ENCODE measurements at regions not wholly inside any gene's neighbourhood (a gene's known extent, or its start where the extent isn't known, plus 50 kb on each side); places are given as distances from the start of the nearest gene placed in this dataset.

DNA sequence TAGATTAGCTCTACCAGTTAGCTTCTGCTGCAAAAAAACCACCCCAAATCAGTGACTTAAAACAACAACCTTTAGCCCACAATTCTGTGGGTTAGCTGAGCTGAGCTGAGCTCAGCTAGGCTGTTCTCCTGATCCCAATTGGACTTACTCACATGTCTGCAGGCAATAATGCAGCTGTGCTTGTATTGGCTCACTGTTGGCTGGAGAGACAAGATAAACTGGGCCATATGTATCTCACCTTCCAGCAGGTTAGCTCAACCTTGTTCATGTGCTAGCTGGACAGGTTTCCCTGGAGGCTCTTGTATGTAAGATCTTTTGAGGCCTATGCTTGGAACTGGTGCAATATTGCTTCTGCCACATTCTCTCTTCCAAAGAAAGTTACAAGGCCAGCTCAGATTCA lies 261.5 kb upstream of the ADGRL3 start:
- H3K27ac Mint-ChIP-seq, result no peak overlapping the region

More for the DNA sequence above, 261.5 kb upstream of the ADGRL3 start:
- no peak overlapping the region for H2AFZ ChIP-seq
- H4K20me1 ChIP-seq (replicated peaks; ENCODE audit: insufficient read depth), result no peaks in the 10 kb centered on the region
- no peaks in the 10 kb centered on the region for H3K36me3 ChIP-seq (ENCODE audit: insufficient read depth)
- H3K4me1 ChIP-seq (ENCODE audit: insufficient read depth), result no peaks in the 10 kb centered on the region
- Mint-ChIP-seq H3K4me1 (peaks cover 7% of the 10 kb centered on the region; the same call in 2 of the 3 replicates), H3K27me3 (ENCODE audit: insufficient read depth, low read depth, poor library complexity) (peaks cover 2% of the 10 kb centered on the region), H3K4me3 (no peak overlapping the region), H3K36me3 (ENCODE audit: low read depth) (no peaks in the 10 kb centered on the region), H3K9me3 (no peaks in the 10 kb centered on the region)
- H3F3A ChIP-seq (replicated peaks; ENCODE audit: low read depth), result no peaks in the 10 kb centered on the region
- no peak for ATAC-seq
- H3K79me2 ChIP-seq (replicated peaks; ENCODE audit: insufficient read depth), result no peaks in the 10 kb centered on the region
- H3K4me2 ChIP-seq, result no peak overlapping the region
- no peaks in the 10 kb centered on the region for H3K9me2 ChIP-seq (ENCODE audit: insufficient read depth)
- H3K27me3 ChIP-seq (ENCODE audit: insufficient read depth), result no peaks in the 10 kb centered on the region
- H3K4me3 ChIP-seq, result no peak overlapping the region
- TF ChIP-seq EZH2 (IDR thresholded peaks at IDR 0.05; ENCODE audit: low read depth, unreplicated experiment), result no peak
- TF ChIP-seq ZNF331 (CRISPR knock-in tag; IDR thresholded peaks at IDR 0.05; ENCODE audit: low read depth), result no peak
- TF ChIP-seq STAT1 (IDR thresholded peaks at IDR 0.05; ENCODE audit: unreplicated experiment), result no peak
- no peak for TF ChIP-seq POLR2AphosphoS5 (IDR thresholded peaks at IDR 0.05; ENCODE audit: low read depth)
- TF ChIP-seq, protein P1, sequence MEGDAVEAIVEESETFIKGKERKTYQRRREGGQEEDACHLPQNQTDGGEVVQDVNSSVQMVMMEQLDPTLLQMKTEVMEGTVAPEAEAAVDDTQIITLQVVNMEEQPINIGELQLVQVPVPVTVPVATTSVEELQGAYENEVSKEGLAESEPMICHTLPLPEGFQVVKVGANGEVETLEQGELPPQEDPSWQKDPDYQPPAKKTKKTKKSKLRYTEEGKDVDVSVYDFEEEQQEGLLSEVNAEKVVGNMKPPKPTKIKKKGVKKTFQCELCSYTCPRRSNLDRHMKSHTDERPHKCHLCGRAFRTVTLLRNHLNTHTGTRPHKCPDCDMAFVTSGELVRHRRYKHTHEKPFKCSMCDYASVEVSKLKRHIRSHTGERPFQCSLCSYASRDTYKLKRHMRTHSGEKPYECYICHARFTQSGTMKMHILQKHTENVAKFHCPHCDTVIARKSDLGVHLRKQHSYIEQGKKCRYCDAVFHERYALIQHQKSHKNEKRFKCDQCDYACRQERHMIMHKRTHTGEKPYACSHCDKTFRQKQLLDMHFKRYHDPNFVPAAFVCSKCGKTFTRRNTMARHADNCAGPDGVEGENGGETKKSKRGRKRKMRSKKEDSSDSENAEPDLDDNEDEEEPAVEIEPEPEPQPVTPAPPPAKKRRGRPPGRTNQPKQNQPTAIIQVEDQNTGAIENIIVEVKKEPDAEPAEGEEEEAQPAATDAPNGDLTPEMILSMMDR (conservative IDR thresholded peaks at IDR 0.05; ENCODE audit: low read depth in 2 of 2), result no peak
- TF ChIP-seq, protein P2, sequence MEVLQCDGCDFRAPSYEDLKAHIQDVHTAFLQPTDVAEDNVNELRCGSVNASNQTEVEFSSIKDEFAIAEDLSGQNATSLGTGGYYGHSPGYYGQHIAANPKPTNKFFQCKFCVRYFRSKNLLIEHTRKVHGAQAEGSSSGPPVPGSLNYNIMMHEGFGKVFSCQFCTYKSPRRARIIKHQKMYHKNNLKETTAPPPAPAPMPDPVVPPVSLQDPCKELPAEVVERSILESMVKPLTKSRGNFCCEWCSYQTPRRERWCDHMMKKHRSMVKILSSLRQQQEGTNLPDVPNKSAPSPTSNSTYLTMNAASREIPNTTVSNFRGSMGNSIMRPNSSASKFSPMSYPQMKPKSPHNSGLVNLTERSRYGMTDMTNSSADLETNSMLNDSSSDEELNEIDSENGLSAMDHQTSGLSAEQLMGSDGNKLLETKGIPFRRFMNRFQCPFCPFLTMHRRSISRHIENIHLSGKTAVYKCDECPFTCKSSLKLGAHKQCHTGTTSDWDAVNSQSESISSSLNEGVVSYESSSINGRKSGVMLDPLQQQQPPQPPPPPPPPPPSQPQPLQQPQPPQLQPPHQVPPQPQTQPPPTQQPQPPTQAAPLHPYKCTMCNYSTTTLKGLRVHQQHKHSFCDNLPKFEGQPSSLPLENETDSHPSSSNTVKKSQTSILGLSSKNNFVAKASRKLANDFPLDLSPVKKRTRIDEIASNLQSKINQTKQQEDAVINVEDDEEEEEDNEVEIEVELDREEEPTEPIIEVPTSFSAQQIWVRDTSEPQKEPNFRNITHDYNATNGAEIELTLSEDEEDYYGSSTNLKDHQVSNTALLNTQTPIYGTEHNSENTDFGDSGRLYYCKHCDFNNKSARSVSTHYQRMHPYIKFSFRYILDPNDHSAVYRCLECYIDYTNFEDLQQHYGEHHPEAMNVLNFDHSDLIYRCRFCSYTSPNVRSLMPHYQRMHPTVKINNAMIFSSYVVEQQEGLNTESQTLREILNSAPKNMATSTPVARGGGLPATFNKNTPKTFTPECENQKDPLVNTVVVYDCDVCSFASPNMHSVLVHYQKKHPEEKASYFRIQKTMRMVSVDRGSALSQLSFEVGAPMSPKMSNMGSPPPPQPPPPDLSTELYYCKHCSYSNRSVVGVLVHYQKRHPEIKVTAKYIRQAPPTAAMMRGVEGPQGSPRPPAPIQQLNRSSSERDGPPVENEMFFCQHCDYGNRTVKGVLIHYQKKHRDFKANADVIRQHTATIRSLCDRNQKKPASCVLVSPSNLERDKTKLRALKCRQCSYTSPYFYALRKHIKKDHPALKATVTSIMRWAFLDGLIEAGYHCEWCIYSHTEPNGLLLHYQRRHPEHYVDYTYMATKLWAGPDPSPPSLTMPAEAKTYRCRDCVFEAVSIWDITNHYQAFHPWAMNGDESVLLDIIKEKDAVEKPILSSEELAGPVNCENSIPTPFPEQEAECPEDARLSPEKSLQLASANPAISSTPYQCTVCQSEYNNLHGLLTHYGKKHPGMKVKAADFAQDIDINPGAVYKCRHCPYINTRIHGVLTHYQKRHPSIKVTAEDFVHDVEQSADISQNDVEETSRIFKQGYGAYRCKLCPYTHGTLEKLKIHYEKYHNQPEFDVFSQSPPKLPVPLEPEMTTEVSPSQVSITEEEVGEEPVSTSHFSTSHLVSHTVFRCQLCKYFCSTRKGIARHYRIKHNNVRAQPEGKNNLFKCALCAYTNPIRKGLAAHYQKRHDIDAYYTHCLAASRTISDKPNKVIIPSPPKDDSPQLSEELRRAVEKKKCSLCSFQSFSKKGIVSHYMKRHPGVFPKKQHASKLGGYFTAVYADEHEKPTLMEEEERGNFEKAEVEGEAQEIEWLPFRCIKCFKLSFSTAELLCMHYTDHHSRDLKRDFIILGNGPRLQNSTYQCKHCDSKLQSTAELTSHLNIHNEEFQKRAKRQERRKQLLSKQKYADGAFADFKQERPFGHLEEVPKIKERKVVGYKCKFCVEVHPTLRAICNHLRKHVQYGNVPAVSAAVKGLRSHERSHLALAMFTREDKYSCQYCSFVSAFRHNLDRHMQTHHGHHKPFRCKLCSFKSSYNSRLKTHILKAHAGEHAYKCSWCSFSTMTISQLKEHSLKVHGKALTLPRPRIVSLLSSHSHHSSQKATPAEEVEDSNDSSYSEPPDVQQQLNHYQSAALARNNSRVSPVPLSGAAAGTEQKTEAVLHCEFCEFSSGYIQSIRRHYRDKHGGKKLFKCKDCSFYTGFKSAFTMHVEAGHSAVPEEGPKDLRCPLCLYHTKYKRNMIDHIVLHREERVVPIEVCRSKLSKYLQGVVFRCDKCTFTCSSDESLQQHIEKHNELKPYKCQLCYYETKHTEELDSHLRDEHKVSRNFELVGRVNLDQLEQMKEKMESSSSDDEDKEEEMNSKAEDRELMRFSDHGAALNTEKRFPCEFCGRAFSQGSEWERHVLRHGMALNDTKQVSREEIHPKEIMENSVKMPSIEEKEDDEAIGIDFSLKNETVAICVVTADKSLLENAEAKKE (CRISPR knock-in tag; IDR thresholded peaks at IDR 0.05), result no peak
- TF ChIP-seq ZNF114 (CRISPR knock-in tag; IDR thresholded peaks at IDR 0.05), result no peak
- no peak for TF ChIP-seq EZH2phosphoT487 (IDR thresholded peaks at IDR 0.05; ENCODE audit: unreplicated experiment)
- TF ChIP-seq JUNB (IDR thresholded peaks at IDR 0.05; ENCODE audit: unreplicated experiment), result no peak
- TF ChIP-seq NANOG (IDR thresholded peaks at IDR 0.05; ENCODE audit: borderline replicate concordance), result no peak
- TF ChIP-seq, protein P3, sequence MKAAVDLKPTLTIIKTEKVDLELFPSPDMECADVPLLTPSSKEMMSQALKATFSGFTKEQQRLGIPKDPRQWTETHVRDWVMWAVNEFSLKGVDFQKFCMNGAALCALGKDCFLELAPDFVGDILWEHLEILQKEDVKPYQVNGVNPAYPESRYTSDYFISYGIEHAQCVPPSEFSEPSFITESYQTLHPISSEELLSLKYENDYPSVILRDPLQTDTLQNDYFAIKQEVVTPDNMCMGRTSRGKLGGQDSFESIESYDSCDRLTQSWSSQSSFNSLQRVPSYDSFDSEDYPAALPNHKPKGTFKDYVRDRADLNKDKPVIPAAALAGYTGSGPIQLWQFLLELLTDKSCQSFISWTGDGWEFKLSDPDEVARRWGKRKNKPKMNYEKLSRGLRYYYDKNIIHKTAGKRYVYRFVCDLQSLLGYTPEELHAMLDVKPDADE (IDR thresholded peaks at IDR 0.05), result no peak
- TF ChIP-seq, protein P4, sequence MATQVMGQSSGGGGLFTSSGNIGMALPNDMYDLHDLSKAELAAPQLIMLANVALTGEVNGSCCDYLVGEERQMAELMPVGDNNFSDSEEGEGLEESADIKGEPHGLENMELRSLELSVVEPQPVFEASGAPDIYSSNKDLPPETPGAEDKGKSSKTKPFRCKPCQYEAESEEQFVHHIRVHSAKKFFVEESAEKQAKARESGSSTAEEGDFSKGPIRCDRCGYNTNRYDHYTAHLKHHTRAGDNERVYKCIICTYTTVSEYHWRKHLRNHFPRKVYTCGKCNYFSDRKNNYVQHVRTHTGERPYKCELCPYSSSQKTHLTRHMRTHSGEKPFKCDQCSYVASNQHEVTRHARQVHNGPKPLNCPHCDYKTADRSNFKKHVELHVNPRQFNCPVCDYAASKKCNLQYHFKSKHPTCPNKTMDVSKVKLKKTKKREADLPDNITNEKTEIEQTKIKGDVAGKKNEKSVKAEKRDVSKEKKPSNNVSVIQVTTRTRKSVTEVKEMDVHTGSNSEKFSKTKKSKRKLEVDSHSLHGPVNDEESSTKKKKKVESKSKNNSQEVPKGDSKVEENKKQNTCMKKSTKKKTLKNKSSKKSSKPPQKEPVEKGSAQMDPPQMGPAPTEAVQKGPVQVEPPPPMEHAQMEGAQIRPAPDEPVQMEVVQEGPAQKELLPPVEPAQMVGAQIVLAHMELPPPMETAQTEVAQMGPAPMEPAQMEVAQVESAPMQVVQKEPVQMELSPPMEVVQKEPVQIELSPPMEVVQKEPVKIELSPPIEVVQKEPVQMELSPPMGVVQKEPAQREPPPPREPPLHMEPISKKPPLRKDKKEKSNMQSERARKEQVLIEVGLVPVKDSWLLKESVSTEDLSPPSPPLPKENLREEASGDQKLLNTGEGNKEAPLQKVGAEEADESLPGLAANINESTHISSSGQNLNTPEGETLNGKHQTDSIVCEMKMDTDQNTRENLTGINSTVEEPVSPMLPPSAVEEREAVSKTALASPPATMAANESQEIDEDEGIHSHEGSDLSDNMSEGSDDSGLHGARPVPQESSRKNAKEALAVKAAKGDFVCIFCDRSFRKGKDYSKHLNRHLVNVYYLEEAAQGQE (IDR thresholded peaks at IDR 0.05; ENCODE audit: unreplicated experiment), result no peak
- no peak for TF ChIP-seq CREB1 (CRISPR knock-in tag; IDR thresholded peaks at IDR 0.05; ENCODE audit: low read depth)
- H3K27ac ChIP-seq (ENCODE audit: low read depth), result no peak overlapping the region
- no peak for DNase-seq (ENCODE audit: low spot score)
